B cell (primary cell): ENCODE measurements at regions not wholly inside any gene's neighbourhood (a gene's known extent, or its start where the extent isn't known, plus 50 kb on each side); places are given as distances from the start of the nearest gene placed in this dataset.

Source experiments
- CTCF ChIP-seq: fragments of 200-600 bp; IDR thresholded peaks from one replicate; pipeline ENCODE4 v1.8.0; 2022; ENCODE audit warnings: antibody characterized with exemption, mild to moderate bottlenecking
- EZH2 ChIP-seq: IDR thresholded peaks from 2 replicates; pipeline ENCODE4 v1.6.1; 2012; ENCODE audit warnings: borderline replicate concordance, low read depth, mild to moderate bottlenecking, moderate library complexity, low read length; ENCODE audit not compliant: insufficient read depth, poor library complexity, severe bottlenecking

- no peak for TF ChIP-seq CTCF
- no peak for TF ChIP-seq EZH2
These were observed 129.2 kb upstream of the HDAC9 start for GRCh38 chr7:18366394-18366793.
